Liver (tissue), 7 donors: ENCODE measurements at regions not wholly inside any gene's neighbourhood (a gene's known extent, or its start where the extent isn't known, plus 50 kb on each side); places are given as distances from the start of the nearest gene placed in this dataset.

Experiments
- DNase-seq: peaks from one replicate; pipeline ENCODE4 v3.0.0-alpha.2; 2017; ENCODE audit warnings: low spot score
- H3K27ac ChIP-seq, 2 donors: one replicate each; pipeline ENCODE4 v1.7.0; 2013; ENCODE audit warnings: inconsistent platforms in 2 of 2, low read length in 2 of 2, control low read depth in 1 of 2, low read depth in 1 of 2, mild to moderate bottlenecking in 1 of 2
- H3K27me3 ChIP-seq, 4 donors: one replicate each; pipeline versions ENCODE4 v1.6.1 to v1.7.0; 2013; ENCODE audit warnings: low read length in 3 of 4, inconsistent platforms in 1 of 4, mild to moderate bottlenecking in 1 of 4, moderate library complexity in 1 of 4; ENCODE audit not compliant: control insufficient read depth in 4 of 4, insufficient read depth in 4 of 4
- H3K36me3 ChIP-seq, 4 donors: one replicate each; pipeline versions ENCODE4 v1.6.1 to v1.7.0; 2013; ENCODE audit warnings: low read length in 3 of 4, mild to moderate bottlenecking in 3 of 4, low read depth in 1 of 4, moderate library complexity in 1 of 4; ENCODE audit not compliant: control insufficient read depth in 4 of 4, insufficient read depth in 3 of 4
- H3K4me1 ChIP-seq, 4 donors: one replicate each; pipeline versions ENCODE4 v1.6.1 to v1.7.0; 2013; ENCODE audit warnings: low read length in 3 of 4, mild to moderate bottlenecking in 3 of 4, moderate library complexity in 1 of 4; ENCODE audit not compliant: control insufficient read depth in 4 of 4, insufficient read depth in 4 of 4
- H3K4me3 ChIP-seq, 3 donors: one replicate each; pipeline versions ENCODE4 v1.6.1 to v1.7.0; 2013; ENCODE audit warnings: low read length in 3 of 3, control low read depth in 1 of 3, low read depth in 1 of 3, mild to moderate bottlenecking in 1 of 3
- H3K9ac ChIP-seq, 2 donors: one replicate each; pipeline ENCODE4 v1.7.0; 2013; ENCODE audit warnings: low read length in 2 of 2, mild to moderate bottlenecking in 2 of 2, moderate library complexity in 2 of 2, control low read depth in 1 of 2, low read depth in 1 of 2
- H3K9me3 ChIP-seq, 4 donors: one replicate each; pipeline versions ENCODE4 v1.6.1 to v1.7.0; 2013; ENCODE audit warnings: low read length in 3 of 4; ENCODE audit not compliant: control insufficient read depth in 4 of 4
- ATF3 ChIP-seq: IDR thresholded peaks from 2 replicates; pipeline ENCODE4 v1.6.1; 2016; ENCODE audit warnings: antibody characterized with exemption
- EGR1 ChIP-seq, 2 donors: IDR thresholded peaks; 2 replicates each; pipeline ENCODE4 v1.6.1; 2016 to 2018; ENCODE audit warnings: antibody characterized with exemption in 2 of 2, low read depth in 2 of 2
- FOXA2 ChIP-seq: IDR thresholded peaks from 2 replicates; pipeline ENCODE4 v1.6.1; 2016; ENCODE audit warnings: antibody characterized with exemption
- GABPA ChIP-seq, 2 donors: IDR thresholded peaks in 1 of 2; conservative IDR thresholded peaks in 1 of 2; 2 replicates each; pipeline ENCODE4 v1.6.1; 2016; ENCODE audit warnings: antibody characterized with exemption in 2 of 2, mild to moderate bottlenecking in 1 of 2, moderate library complexity in 1 of 2
- HNF4A ChIP-seq, 2 donors: conservative IDR thresholded peaks; 2 replicates each; pipeline ENCODE4 v1.6.1; 2016; ENCODE audit warnings: antibody characterized with exemption in 2 of 2, mild to moderate bottlenecking in 2 of 2
- HNF4G ChIP-seq: IDR thresholded peaks from 2 replicates; pipeline ENCODE4 v1.6.1; 2016; ENCODE audit warnings: antibody characterized with exemption
- JUND ChIP-seq, 2 donors: IDR thresholded peaks; 2 replicates each; pipeline ENCODE4 v1.6.1; 2016; ENCODE audit warnings: antibody characterized with exemption in 2 of 2
- NR2F2 ChIP-seq: IDR thresholded peaks from 2 replicates; pipeline ENCODE4 v1.6.1; 2016; ENCODE audit warnings: antibody characterized with exemption
- RAD21 ChIP-seq, 2 donors: IDR thresholded peaks; 2 replicates each; pipeline ENCODE4 v1.6.1; 2016; ENCODE audit warnings: antibody characterized with exemption in 2 of 2, mild to moderate bottlenecking in 2 of 2
- REST ChIP-seq: IDR thresholded peaks from 2 replicates; pipeline ENCODE4 v1.6.1; 2016; ENCODE audit warnings: antibody characterized with exemption, mild to moderate bottlenecking
- RXRA ChIP-seq, 2 donors: IDR thresholded peaks; 2 replicates each; pipeline ENCODE4 v1.6.1; 2017 to 2018; ENCODE audit warnings: antibody characterized with exemption in 2 of 2, mild to moderate bottlenecking in 1 of 2
- SP1 ChIP-seq: IDR thresholded peaks from 2 replicates; pipeline ENCODE4 v1.6.1; 2018; ENCODE audit warnings: antibody characterized with exemption, mild to moderate bottlenecking
- TAF1 ChIP-seq: conservative IDR thresholded peaks from 2 replicates; pipeline ENCODE4 v1.6.1; 2016; ENCODE audit warnings: antibody characterized with exemption, mild to moderate bottlenecking
- YY1 ChIP-seq: IDR thresholded peaks from 2 replicates; pipeline ENCODE4 v1.6.1; 2016; ENCODE audit warnings: antibody characterized with exemption, mild to moderate bottlenecking
- WGBS: extraction: QIAGEN DNeasy Blood & Tissue Kit; methylation state at CpG from one replicate; pipeline ENCODE4 v1.1.7; 2013; 5-methylcytosine and 5-hydroxymethylcytosine counted together
- TF ChIP-seq, protein P1 (sequence below): IDR thresholded peaks from 2 replicates; pipeline ENCODE4 v1.6.1; 2016; ENCODE audit warnings: antibody characterized with exemption
- TF ChIP-seq, protein P2 (sequence below): IDR thresholded peaks from 2 replicates; pipeline ENCODE4 v1.6.1; 2016; ENCODE audit warnings: antibody characterized with exemption
- donor health status: healthy.
- donor health status: healthy.
- donor health status: healthy.
- donor health status: healthy.

GRCh38 chr4:149062997-149063396, 620.8 kb upstream of the NR3C2 start:
- no peak overlapping the region for H3K9ac ChIP-seq
- H3K27me3 ChIP-seq, result peaks cover 0 to 3% (median 0%) of the 10 kb centered on the region in 4 donors
- H3K27ac ChIP-seq, result no peak overlapping the region
- no peak overlapping the region for H3K4me3 ChIP-seq
- DNase-seq, result no peak
- no peaks in the 10 kb centered on the region for H3K36me3 ChIP-seq
- peaks cover 0 to 6% (median 0%) of the 10 kb centered on the region in 4 donors for H3K9me3 ChIP-seq
- WGBS, result 54% methylated on average over 2 of the region's 2 CpGs
- TF ChIP-seq JUND (IDR thresholded peaks at IDR 0.05), result no peak
- no peak for TF ChIP-seq FOXA2
- no peak for TF ChIP-seq HNF4A (conservative IDR thresholded peaks at IDR 0.05)
- TF ChIP-seq RXRA (IDR thresholded peaks at IDR 0.05), result no peak
- TF ChIP-seq NR2F2, result no peak
- TF ChIP-seq ATF3, result no peak
- no peaks in the 10 kb centered on the region for H3K4me1 ChIP-seq

DNA sequence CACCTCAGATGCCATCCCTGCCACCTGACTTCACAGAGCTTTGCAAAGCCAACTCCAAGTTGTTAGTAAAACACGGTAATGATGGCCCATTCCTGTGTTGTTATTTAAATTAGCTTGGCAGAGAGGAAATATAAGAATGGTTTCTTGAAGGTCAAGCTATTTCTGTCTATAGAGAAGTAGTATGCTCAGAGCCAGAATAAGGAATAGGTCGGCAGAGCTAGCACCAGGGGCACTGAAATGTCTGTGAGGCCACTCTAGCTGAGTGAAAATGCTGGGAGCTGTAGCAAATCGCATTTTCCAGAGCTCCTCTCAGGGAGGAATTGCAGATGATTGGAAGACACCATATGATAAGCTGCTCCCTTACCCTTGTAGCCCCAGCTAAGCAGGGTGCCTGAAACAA, 615.4 kb upstream of the NR3C2 start:
- Histone ChIP-seq H3K36me3 (no peaks in the 10 kb centered on the region), H3K27ac (no peak overlapping the region), H3K27me3 (peaks cover 0 to 3% (median 1%) of the 10 kb centered on the region in 4 donors), H3K9ac (no peak overlapping the region), H3K9me3 (no peaks in the 10 kb centered on the region), H3K4me1 (no peaks in the 10 kb centered on the region), H3K4me3 (no peak overlapping the region)
- TF ChIP-seq, protein P1, sequence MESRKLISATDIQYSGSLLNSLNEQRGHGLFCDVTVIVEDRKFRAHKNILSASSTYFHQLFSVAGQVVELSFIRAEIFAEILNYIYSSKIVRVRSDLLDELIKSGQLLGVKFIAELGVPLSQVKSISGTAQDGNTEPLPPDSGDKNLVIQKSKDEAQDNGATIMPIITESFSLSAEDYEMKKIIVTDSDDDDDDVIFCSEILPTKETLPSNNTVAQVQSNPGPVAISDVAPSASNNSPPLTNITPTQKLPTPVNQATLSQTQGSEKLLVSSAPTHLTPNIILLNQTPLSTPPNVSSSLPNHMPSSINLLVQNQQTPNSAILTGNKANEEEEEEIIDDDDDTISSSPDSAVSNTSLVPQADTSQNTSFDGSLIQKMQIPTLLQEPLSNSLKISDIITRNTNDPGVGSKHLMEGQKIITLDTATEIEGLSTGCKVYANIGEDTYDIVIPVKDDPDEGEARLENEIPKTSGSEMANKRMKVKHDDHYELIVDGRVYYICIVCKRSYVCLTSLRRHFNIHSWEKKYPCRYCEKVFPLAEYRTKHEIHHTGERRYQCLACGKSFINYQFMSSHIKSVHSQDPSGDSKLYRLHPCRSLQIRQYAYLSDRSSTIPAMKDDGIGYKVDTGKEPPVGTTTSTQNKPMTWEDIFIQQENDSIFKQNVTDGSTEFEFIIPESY, result no peak
- no peak for TF ChIP-seq HNF4G
- TF ChIP-seq FOXA2, result no peak
- TF ChIP-seq NR2F2, result no peak
- no peak for TF ChIP-seq TAF1
- TF ChIP-seq REST, result no peak
- TF ChIP-seq GABPA (IDR thresholded peaks at IDR 0.05 in 1 of 2, conservative IDR thresholded peaks at IDR 0.05 in 1 of 2), result no peak
- TF ChIP-seq YY1, result no peak
- TF ChIP-seq, protein P2, sequence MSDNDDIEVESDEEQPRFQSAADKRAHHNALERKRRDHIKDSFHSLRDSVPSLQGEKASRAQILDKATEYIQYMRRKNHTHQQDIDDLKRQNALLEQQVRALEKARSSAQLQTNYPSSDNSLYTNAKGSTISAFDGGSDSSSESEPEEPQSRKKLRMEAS, result no peak
- no peak for TF ChIP-seq HNF4A (conservative IDR thresholded peaks at IDR 0.05)
- TF ChIP-seq EGR1 (IDR thresholded peaks at IDR 0.05; ENCODE audit: low read depth in 2 of 2), result no peak
- TF ChIP-seq JUND (IDR thresholded peaks at IDR 0.05), result no peak
- no peak for TF ChIP-seq RAD21 (IDR thresholded peaks at IDR 0.05)
- TF ChIP-seq SP1, result no peak
- 48% methylated on average over 3 of the region's 3 CpGs for WGBS
- no peak for DNase-seq
